ENCODE measurements at regions not wholly inside any gene's neighbourhood (a gene's known extent, or its start where the extent isn't known, plus 50 kb on each side); places are given as distances from the start of the nearest gene placed in this dataset.

- DNase-seq (ENCODE audit: low read depth), result no peak
Measured at GRCh38 chr2:59322005-59322404, 1080.9 kb upstream of the FANCL start.

DNA sequence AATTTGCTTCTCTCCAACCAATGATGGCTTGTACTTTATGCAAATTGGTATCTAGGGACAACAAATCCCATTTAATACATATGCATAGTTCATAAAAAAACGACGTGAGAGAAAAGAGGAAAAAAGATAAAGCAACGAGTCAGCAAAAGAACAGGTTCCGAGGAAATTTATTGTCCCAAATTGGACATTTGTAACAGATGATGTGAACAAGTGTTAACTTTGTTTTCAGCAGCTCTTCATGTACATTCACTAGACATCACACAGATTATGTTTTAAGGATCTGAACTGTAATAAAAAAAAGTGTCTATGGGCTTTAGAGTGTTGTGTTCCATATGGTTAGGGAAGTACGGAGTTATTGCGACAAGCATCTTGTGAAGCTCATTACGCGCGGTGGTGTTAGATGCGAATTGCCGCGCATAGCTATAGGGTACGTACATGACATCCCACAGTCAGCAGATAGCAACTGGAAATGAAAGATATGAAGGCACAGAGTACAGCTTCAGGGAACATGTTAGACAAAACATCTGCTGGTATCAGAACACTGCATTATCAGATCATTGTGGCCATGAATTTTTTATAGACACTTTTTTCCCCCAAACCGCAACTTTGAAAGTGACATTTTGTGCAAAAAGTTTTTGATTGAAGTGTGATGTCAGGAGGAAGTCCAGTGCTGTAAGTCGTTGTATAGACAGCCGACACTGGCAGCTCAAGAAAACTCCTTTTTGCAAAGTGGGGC lies 1073.1 kb upstream of the FANCL start:
- no peak for DNase-seq (ENCODE audit: low read depth)

GRCh38 chr2:59312967-59313940 lies 1072.1 kb upstream of the FANCL start:
- no peak for DNase-seq (ENCODE audit: low read depth)

- DNase-seq (ENCODE audit: low read depth), result no peak
Measured at GRCh38 chr2:59312029-59312428, 1070.9 kb upstream of the FANCL start.

GRCh38 chr2:59308108-59308507 lies 1067.0 kb upstream of the FANCL start:
- DNase-seq (ENCODE audit: low read depth), result no peak

DNA sequence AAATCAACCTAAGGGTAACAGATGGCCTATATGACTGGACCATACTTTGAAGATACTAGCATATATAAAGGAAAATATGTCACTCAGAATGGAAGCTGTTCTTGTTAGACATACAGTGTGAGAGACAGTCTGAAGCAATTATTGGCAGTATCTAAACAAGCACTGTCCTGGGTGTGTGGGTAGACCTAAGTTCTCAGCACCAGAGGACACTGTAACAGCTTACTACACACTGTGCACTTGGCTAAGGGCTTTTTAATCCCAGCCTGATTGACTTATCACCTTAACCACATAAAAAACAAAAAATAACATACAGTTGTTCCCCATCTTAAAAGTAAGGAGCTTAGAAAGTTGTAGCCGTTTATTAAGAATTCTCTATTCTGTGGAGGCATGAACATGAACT lies 1066.1 kb upstream of the FANCL start:
- no peak for DNase-seq (ENCODE audit: low read depth)

- DNase-seq (ENCODE audit: low read depth), result no peak
Measured at GRCh38 chr2:59303272-59303671, 1062.1 kb upstream of the FANCL start.

GRCh38 chr2:59302683-59303082 lies 1061.6 kb upstream of the FANCL start:
- DNase-seq (ENCODE audit: low read depth), result no peak

GRCh38 chr2:59301466-59302402 lies 1060.6 kb upstream of the FANCL start:
- DNase-seq (ENCODE audit: low read depth), result no peak

GRCh38 chr2:59297816-59298215 lies 1056.7 kb upstream of the FANCL start:
- DNase-seq (ENCODE audit: low read depth), result no peak

- DNase-seq (ENCODE audit: low read depth), result no peak
Measured at GRCh38 chr2:59296279-59296678, 1055.2 kb upstream of the FANCL start.

DNA sequence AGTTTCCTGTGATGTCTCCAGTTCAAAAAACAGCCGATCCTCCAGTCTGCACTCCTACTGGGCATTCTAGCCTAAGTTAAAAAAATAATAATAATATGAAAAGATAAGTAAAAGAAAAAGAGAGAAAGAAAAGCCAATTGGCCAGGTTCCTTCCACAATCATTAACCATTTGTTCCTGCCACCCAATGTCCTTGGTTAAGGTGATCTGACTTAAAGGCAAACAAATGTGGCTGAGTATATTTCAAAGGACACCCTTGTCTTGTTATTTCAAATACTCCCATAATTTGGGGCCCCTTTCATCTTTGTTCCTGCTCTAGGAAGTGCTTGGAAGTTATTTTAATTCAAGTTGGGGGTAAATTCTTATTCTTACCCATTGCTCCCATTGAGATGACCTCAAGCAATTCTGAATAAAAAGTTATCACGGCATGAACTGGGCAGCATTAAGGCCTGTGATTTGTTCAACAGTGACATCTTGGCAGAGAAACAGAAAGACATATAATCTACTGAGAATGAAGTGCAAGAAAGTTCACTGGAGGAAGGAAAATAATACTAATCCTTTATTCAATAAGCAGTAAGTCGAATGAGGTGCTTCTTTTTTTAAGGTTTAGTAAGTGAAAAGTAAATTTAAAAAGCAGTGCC lies 1054.5 kb upstream of the FANCL start:
- DNase-seq (ENCODE audit: low read depth), result no peak

- no peak for DNase-seq (ENCODE audit: low read depth)
Measured at GRCh38 chr2:59288771-59289170, 1047.6 kb upstream of the FANCL start.

GRCh38 chr2:59282374-59283057 lies 1041.4 kb upstream of the FANCL start:
- no peak for DNase-seq (ENCODE audit: low read depth)

DNA sequence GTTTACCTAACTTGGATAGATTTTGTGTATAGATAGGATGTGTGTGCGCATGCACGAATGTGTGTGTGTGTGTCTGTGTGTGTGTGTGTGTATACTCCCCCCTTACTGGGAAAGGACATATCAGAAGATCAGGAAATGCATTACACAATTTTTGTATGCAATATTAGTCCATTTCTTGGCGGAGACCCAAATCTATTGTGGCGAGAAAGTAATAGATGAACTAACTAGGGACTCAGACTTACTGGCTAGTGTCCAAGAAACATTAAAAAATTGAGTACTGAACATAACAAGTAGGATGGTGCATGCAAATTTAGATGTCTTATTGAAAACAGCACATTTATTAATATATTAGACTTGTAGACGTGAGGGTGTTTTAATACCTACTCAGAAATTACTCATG lies 1036.5 kb upstream of the FANCL start:
- no peak for DNase-seq (ENCODE audit: low read depth)

GRCh38 chr2:59276917-59277316 lies 1035.8 kb upstream of the FANCL start:
- DNase-seq (ENCODE audit: low read depth), result no peak

- no peak for DNase-seq (ENCODE audit: low read depth)
Measured at GRCh38 chr2:59276033-59276432, 1034.9 kb upstream of the FANCL start.

DNA sequence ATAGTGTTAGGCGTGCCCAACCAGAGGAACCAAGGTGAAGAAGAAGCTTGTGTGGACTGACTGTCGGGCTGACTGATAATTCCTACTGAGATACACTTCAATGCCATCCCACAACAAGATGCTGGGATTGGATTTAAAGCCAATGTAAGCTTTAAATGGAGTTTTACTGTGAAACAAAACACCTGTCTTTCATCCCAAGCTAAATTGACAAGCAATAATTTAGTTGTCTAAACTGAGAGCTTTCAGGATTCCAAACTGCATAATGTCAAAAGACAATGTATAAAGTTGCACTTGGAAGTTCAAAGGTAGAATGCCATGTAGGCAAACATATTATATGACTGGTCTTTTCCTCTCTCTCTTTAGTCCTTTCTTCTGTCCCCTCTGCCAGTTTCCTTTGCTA lies 1025.3 kb upstream of the FANCL start:
- no peak for DNase-seq (ENCODE audit: low read depth)

- no peak for DNase-seq (ENCODE audit: low read depth)
Measured at GRCh38 chr2:59259913-59260312, 1018.8 kb upstream of the FANCL start.

DNA sequence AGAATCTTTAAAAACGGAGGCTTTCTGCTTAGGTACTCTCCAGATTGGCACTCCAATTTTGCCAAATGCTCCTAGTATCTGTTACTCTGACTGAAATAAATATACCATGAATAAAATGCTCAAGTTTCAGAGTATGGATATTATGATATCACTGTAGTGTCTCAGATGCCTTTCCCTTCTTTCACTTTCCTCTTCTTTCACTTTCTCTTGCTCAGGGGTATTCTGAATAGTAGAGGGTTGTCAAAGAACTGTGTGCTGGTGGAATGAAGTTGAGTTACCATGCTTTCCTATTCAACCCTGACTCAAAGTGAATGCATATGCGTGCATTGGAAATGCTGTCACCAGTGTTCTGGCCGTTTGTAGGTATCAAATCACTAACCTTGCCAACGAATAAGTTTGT lies 1015.2 kb upstream of the FANCL start:
- no peak for DNase-seq (ENCODE audit: low read depth)

- no peak for DNase-seq (ENCODE audit: low read depth)
Measured at GRCh38 chr2:59254279-59254678, 1013.2 kb upstream of the FANCL start.

Data from activated T-cell treated with anti-CD3 and anti-CD28 coated beads for 24 hours (primary cell).